Left ventricle myocardium inferior (tissue), 1 donor: ENCODE measurements at regions not wholly inside any gene's neighbourhood (a gene's known extent, or its start where the extent isn't known, plus 50 kb on each side); places are given as distances from the start of the nearest gene placed in this dataset.

Experiments
- DNase-seq: peaks from one replicate; pipeline ENCODE4 v3.0.0-alpha.2; 2020
- H3K27ac ChIP-seq: fragments of 200-600 bp; replicated peaks from 2 replicates; pipeline ENCODE4 v1.8.0; 2021
- H3K27me3 ChIP-seq: fragments of 200-600 bp; 2 replicates; pipeline ENCODE4 v1.8.0; 2021; ENCODE audit warnings: low read depth
- H3K36me3 ChIP-seq: fragments of 200-600 bp; 2 replicates; pipeline ENCODE4 v1.8.0; 2021
- H3K4me1 ChIP-seq: fragments of 200-600 bp; 2 replicates; pipeline ENCODE4 v1.8.0; 2021
- H3K4me3 ChIP-seq: fragments of 200-600 bp; 2 replicates; pipeline ENCODE4 v1.8.0; 2021; ENCODE audit warnings: mild to moderate bottlenecking, moderate library complexity
- H3K9me3 ChIP-seq: fragments of 200-600 bp; replicated peaks from 2 replicates; pipeline ENCODE4 v1.8.0; 2021
- intact Hi-C: fragments of 100-400 bp; cut with micrococcal nuclease; formaldehyde crosslinking; loops from one replicate; pipeline ENCODE4 v1.11.0; 2022
- TF ChIP-seq, protein P1 (sequence below): fragments of 200-600 bp; IDR thresholded peaks from 2 replicates; pipeline ENCODE4 v1.8.0; 2021; ENCODE audit warnings: antibody characterized with exemption, mild to moderate bottlenecking, borderline replicate concordance
- donor health status: DM: no; HTN: yes; CAD: no; lungs with severe emphysema.

DNA sequence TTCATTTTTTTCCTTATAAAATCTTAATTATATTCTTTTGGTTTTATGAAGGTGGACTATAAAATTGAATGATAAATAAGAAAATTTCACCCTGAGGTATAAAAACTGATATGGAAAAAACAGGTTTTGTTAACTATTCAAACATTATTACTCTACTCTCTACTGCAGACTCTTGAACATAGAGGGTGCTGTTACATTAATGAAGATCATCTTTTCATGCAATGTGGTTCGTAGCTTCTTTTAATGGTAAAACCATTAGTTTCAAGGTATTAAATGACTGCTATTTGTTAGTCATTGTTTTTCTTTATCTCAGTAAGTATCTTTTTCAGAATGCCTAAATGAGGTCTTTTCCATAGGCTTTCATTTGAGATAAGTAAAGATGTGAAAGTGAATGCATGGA lies 510.4 kb downstream of the SLC16A7 start:
- intact Hi-C loops: no loop called here
- TF ChIP-seq, protein P1, sequence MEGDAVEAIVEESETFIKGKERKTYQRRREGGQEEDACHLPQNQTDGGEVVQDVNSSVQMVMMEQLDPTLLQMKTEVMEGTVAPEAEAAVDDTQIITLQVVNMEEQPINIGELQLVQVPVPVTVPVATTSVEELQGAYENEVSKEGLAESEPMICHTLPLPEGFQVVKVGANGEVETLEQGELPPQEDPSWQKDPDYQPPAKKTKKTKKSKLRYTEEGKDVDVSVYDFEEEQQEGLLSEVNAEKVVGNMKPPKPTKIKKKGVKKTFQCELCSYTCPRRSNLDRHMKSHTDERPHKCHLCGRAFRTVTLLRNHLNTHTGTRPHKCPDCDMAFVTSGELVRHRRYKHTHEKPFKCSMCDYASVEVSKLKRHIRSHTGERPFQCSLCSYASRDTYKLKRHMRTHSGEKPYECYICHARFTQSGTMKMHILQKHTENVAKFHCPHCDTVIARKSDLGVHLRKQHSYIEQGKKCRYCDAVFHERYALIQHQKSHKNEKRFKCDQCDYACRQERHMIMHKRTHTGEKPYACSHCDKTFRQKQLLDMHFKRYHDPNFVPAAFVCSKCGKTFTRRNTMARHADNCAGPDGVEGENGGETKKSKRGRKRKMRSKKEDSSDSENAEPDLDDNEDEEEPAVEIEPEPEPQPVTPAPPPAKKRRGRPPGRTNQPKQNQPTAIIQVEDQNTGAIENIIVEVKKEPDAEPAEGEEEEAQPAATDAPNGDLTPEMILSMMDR: no peak
- H3K9me3 ChIP-seq: no peaks in the 10 kb centered on the region
- H3K4me1 ChIP-seq: no peaks in the 10 kb centered on the region
- no peaks in the 10 kb centered on the region for H3K36me3 ChIP-seq
- H3K27me3 ChIP-seq: no peaks in the 10 kb centered on the region
- no peak overlapping the region for H3K27ac ChIP-seq
- H3K4me3 ChIP-seq: no peak overlapping the region
- no peak for DNase-seq

GRCh38 chr12:60107992-60108391 lies 512.2 kb downstream of the SLC16A7 start:
- Histone ChIP-seq H3K27ac (no peak overlapping the region), H3K9me3 (no peaks in the 10 kb centered on the region), H3K27me3 (no peaks in the 10 kb centered on the region), H3K4me3 (no peak overlapping the region), H3K4me1 (no peaks in the 10 kb centered on the region), H3K36me3 (no peaks in the 10 kb centered on the region)
- no peak for DNase-seq
- TF ChIP-seq, protein P1: no peak
- intact Hi-C loops: no loop called here

DNA sequence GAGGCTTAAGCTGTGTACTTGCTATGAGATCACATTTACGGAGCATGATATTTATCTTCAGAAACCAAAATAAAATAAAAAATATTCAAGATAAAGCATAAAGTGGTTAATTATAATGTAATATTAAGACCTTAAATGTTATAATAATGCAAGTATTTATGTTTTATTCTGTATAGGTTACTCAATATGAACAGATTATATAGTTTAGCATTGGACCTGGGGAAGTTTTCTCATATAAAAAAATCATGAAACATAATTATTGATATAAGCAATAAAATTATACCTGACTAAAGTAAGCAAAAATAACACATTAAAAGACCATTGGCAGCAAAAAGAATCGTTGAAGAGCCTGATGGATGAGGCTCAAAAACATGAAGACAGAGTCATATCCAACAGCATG lies 516.2 kb downstream of the SLC16A7 start:
- Histone ChIP-seq H3K4me3 (no peak overlapping the region), H3K4me1 (no peaks in the 10 kb centered on the region), H3K9me3 (no peaks in the 10 kb centered on the region), H3K27ac (no peak overlapping the region), H3K36me3 (no peaks in the 10 kb centered on the region), H3K27me3 (no peaks in the 10 kb centered on the region)
- intact Hi-C loops: no loop called here
- DNase-seq: no peak
- TF ChIP-seq, protein P1: no peak

DNA sequence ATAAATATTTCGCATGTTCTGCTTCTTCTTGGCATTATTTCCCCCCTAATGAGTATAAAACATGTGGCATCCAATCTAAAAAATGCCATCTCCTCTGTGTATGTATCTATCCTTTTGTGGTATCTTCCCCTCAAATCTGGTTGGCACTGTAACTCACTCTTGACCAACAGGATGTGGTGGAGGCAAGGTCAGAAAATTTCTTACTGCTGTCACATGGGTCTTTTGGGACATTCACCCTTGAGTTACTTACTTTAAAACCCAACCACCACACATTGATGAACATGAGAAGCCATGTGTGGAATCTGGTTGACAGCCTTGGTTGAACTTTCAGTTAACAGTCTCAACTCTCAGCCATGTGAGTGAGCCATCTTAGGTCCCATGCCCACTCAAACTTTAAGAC lies 516.9 kb downstream of the SLC16A7 start:
- Histone ChIP-seq H3K27me3 (no peaks in the 10 kb centered on the region), H3K4me1 (no peaks in the 10 kb centered on the region), H3K4me3 (no peak overlapping the region), H3K27ac (no peak overlapping the region), H3K36me3 (no peaks in the 10 kb centered on the region), H3K9me3 (no peaks in the 10 kb centered on the region)
- no peak for DNase-seq
- TF ChIP-seq, protein P1: no peak
- intact Hi-C loops: no loop called here

DNA sequence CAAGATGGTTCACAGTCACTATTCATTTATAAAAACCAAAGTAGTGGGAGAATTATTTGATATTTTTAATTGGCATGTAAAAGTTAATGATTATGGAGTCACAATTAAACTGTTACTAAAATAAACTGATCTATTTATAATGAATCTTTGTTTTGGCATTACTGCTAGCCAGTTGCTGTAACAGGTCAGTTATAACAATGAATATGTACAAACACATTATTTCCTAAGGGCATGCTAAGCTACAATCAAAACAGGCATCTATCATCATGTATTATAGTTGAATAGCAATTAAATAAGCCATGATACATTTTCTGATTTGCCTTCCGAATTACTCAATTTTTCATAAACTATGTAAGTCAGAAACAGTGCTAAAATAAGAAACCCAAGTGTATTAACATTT lies 518.3 kb downstream of the SLC16A7 start:
- intact Hi-C loops: no loop called here
- no peak overlapping the region for H3K4me3 ChIP-seq

More for the DNA sequence above, 518.3 kb downstream of the SLC16A7 start:
- H3K9me3 ChIP-seq: no peaks in the 10 kb centered on the region
- H3K4me1 ChIP-seq: no peaks in the 10 kb centered on the region
- no peak for DNase-seq
- no peaks in the 10 kb centered on the region for H3K36me3 ChIP-seq
- H3K27me3 ChIP-seq: no peaks in the 10 kb centered on the region
- TF ChIP-seq, protein P1: no peak
- H3K27ac ChIP-seq: no peak overlapping the region
